ENCODE measurements at regions not wholly inside any gene's neighbourhood (a gene's known extent, or its start where the extent isn't known, plus 50 kb on each side); places are given as distances from the start of the nearest gene placed in this dataset.

DNA sequence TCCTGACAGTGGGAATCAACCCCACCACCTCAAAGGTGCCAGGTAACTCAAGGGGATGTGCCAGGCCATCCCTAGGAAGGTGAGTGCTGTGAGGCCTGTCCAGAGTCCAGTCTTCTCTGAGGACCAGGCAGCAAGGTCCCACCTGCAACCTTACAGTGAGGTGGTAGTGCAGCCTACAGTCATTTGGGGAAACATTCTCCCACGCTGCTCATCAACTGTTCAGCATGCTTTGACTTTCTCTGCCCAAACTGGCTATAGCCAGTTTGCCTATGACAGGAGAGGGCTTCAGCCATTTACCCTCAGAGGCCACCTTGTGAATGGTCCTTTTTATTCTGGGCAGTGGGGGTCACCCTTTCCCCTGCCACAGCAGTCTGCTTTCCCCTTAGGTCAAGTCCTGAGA is 81.9 kb downstream of the ATPSCKMT start:
- no peak overlapping the region for H2BK20ac ChIP-seq (ENCODE audit: low read depth, low read length, poor library complexity, severe bottlenecking)
- no peak overlapping the region for H4K8ac ChIP-seq (replicated peaks; ENCODE audit: insufficient read length, low read depth, low read length)
- no peaks in the 10 kb centered on the region for H3K23me2 ChIP-seq (ENCODE audit: insufficient read length, low read depth, low read length, poor library complexity, severe bottlenecking)
- no peaks in the 10 kb centered on the region for H4K20me1 ChIP-seq (ENCODE audit: control insufficient read depth, insufficient read depth, insufficient read length)
- H3K79me1 ChIP-seq (ENCODE audit: insufficient read depth, low read depth, low read length, poor library complexity, severe bottlenecking) = no peaks in the 10 kb centered on the region
- no CpG with 5 or more reads among the region's 1 CpG for WGBS (ENCODE audit: extremely low coverage, insufficient read length, low lambda C conversion rate)
- H4K5ac ChIP-seq (ENCODE audit: insufficient read length, low read depth, low read length) = no peak overlapping the region
- no peak overlapping the region for H3K23ac ChIP-seq (ENCODE audit: insufficient read length, low read depth, low read length)
- H3T11ph ChIP-seq (ENCODE audit: low read length) = no peak overlapping the region
- H2BK12ac ChIP-seq (ENCODE audit: insufficient read length, low read depth, low read length) = no peak overlapping the region
- no peak overlapping the region for H3K14ac ChIP-seq (ENCODE audit: insufficient read depth, low read length)
- Mint-ChIP-seq H3K27me3 (ENCODE audit: low read depth) (no peaks in the 10 kb centered on the region), H3K9me3 (peaks cover 13 to 29% of the 10 kb centered on the region in 2 experiments; a peak in 4 of 5 replicates), H3K27ac (no peak overlapping the region), H3K4me3 (no peak overlapping the region), H3K36me3 (ENCODE audit: insufficient read depth in 1 of 3, low read depth in 3 of 3) (peaks cover 4 to 24% (median 12%) of the 10 kb centered on the region in 3 experiments), H3K4me1 (no peaks in the 10 kb centered on the region)
- no peak overlapping the region for H2BK120ac ChIP-seq (ENCODE audit: low read depth, low read length, poor library complexity, severe bottlenecking)
- H2BK5ac ChIP-seq (ENCODE audit: insufficient read length, low read length) = no peak overlapping the region
- no peak overlapping the region for H3K27ac ChIP-seq (ENCODE audit: insufficient read length, low read depth, low read length)
- DNase-seq = no peak
- H3K9ac ChIP-seq (ENCODE audit: extremely low read depth, insufficient read length, low read length) = no peak overlapping the region
- no peak overlapping the region for H2BK15ac ChIP-seq (ENCODE audit: low read depth, low read length)
- no peak overlapping the region for H2AK5ac ChIP-seq (ENCODE audit: insufficient read length, low read length)
- no peak overlapping the region for H2AFZ ChIP-seq (ENCODE audit: low read length)
- no peaks in the 10 kb centered on the region for H3K79me2 ChIP-seq (ENCODE audit: insufficient read depth, low read length)
- H3K4me2 ChIP-seq (ENCODE audit: insufficient read depth, insufficient read length, low read length) = no peak overlapping the region
- no peak overlapping the region for H3K18ac ChIP-seq (ENCODE audit: insufficient read length, low read depth, low read length)
- no peaks in the 10 kb centered on the region; the same call in 1 of the 2 replicates for H3K4me1 ChIP-seq (ENCODE audit: insufficient read depth, low read length)
- H3K27me3 ChIP-seq (ENCODE audit: insufficient read depth, low read length) = no peaks in the 10 kb centered on the region
- H3K56ac ChIP-seq (ENCODE audit: insufficient read length, low read depth, low read length) = no peak overlapping the region
- TF ChIP-seq, protein P1, sequence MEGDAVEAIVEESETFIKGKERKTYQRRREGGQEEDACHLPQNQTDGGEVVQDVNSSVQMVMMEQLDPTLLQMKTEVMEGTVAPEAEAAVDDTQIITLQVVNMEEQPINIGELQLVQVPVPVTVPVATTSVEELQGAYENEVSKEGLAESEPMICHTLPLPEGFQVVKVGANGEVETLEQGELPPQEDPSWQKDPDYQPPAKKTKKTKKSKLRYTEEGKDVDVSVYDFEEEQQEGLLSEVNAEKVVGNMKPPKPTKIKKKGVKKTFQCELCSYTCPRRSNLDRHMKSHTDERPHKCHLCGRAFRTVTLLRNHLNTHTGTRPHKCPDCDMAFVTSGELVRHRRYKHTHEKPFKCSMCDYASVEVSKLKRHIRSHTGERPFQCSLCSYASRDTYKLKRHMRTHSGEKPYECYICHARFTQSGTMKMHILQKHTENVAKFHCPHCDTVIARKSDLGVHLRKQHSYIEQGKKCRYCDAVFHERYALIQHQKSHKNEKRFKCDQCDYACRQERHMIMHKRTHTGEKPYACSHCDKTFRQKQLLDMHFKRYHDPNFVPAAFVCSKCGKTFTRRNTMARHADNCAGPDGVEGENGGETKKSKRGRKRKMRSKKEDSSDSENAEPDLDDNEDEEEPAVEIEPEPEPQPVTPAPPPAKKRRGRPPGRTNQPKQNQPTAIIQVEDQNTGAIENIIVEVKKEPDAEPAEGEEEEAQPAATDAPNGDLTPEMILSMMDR (conservative IDR thresholded peaks at IDR 0.05) = no peak
- no peak overlapping the region for H4K91ac ChIP-seq (ENCODE audit: insufficient read length, low read depth, low read length)
- no peak overlapping the region for H3K4ac ChIP-seq (ENCODE audit: low read depth, low read length)
- H3K9me3 ChIP-seq (ENCODE audit: control insufficient read depth, low read depth, low read length) = no peaks in the 10 kb centered on the region
